GM12878 (cell line): ENCODE measurements at regions not wholly inside any gene's neighbourhood (a gene's known extent, or its start where the extent isn't known, plus 50 kb on each side); places are given as distances from the start of the nearest gene placed in this dataset.

ENCODE experiments used
- ATAC-seq: fragments of 200-7000 bp; cut with Tn5 transposase; 3 replicates; pipeline ENCODE4 v1.9.1; 2020; ENCODE audit warnings: mild to moderate bottlenecking, moderate library complexity
- BruUV-seq: library from RNA; stranded (reverse); fragments of 400-500 nt; replicated peaks from 2 replicates; lab custom pipeline; 2021; lab: Mats Ljungman, UMichigan
- CTCF ChIA-PET: fragments of 300-600 bp; sonication (Branson Sonifier 250); formaldehyde crosslinking; extraction: SDS; loops from one replicate; lab custom pipeline; 2021; ENCODE audit warnings: inconsistent platforms; lab: Yijun Ruan, JAX
- POLR2A ChIA-PET: fragments of 350-600 bp; formaldehyde crosslinking; extraction: SDS; loops from one replicate; lab custom pipeline; 2021; ENCODE audit warnings: inconsistent platforms; lab: Charles Lee
- RAD21 ChIA-PET: fragments of 300-600 bp; sonication (Branson Sonifier 250); formaldehyde crosslinking; loops from one replicate; lab custom pipeline; 2023; ENCODE audit warnings: antibody characterized with exemption; ENCODE audit not compliant: unreplicated experiment; lab: Charles Lee
- SMC1A ChIA-PET: fragments of 300-600 bp; sonication (Branson Sonifier 250); formaldehyde crosslinking; loops from one replicate; lab custom pipeline; 2023; ENCODE audit not compliant: unreplicated experiment, uncharacterized antibody; lab: Charles Lee
- DNase-seq: peaks from one replicate; pipeline ENCODE4 v3.0.0-alpha.2; 2011; ENCODE audit warnings: low read depth, low spot score
- FAIRE-seq: peaks from 3 replicates; lab custom pipeline; 2011; peaks lifted over from hg19 to GRCh38; lab: Jason Lieb, UNC
- H2AFZ ChIP-seq: 2 replicates; pipeline ENCODE4 v1.6.0; 2011; ENCODE audit warnings: low read depth, low read length, control low read depth; ENCODE audit not compliant: control insufficient read depth
- H3K27ac ChIP-seq: 2 replicates; pipeline ENCODE4 v1.5.1; 2011; ENCODE audit warnings: control low read depth; ENCODE audit not compliant: control insufficient read depth, insufficient read depth
- H3K27me3 ChIP-seq, 2 experiments: replicated peaks in 1 of 2; 2 replicates each; pipeline versions ENCODE4 v1.6.0 to v1.6.1; 2011; ENCODE audit warnings: low read length in 1 of 2; ENCODE audit not compliant: control insufficient read depth in 2 of 2, insufficient read depth in 2 of 2
- H3K36me3 ChIP-seq, 2 experiments: 2 replicates each; pipeline ENCODE4 v1.5.1; 2011; ENCODE audit warnings: low read length in 1 of 2; ENCODE audit not compliant: control insufficient read depth in 2 of 2, insufficient read depth in 2 of 2
- H3K4me1 ChIP-seq: 2 replicates; pipeline ENCODE4 v1.6.1; 2011; ENCODE audit warnings: mild to moderate bottlenecking, low read length, moderate library complexity, mixed read lengths; ENCODE audit not compliant: control insufficient read depth, insufficient read depth
- H3K4me2 ChIP-seq: 2 replicates; pipeline ENCODE4 v1.6.0; 2011; ENCODE audit warnings: control low read depth; ENCODE audit not compliant: control insufficient read depth, insufficient read depth
- H3K4me3 ChIP-seq: fragments of 200-600 bp; sonication (generic); 2 replicates; pipeline ENCODE4 v1.5.1; 2016
- H3K79me2 ChIP-seq: 2 replicates; pipeline ENCODE4 v1.6.0; 2011; ENCODE audit warnings: low read length; ENCODE audit not compliant: control insufficient read depth, insufficient read depth
- H3K9ac ChIP-seq: 2 replicates; pipeline ENCODE4 v1.8.0; 2011; ENCODE audit warnings: low read length, control low read depth, mixed read lengths; ENCODE audit not compliant: control insufficient read depth, insufficient read depth
- H3K9me3 ChIP-seq: replicated peaks from 3 replicates; pipeline ENCODE4 v1.5.1; 2011; ENCODE audit warnings: mild to moderate bottlenecking, low read length; ENCODE audit not compliant: control insufficient read depth, insufficient read depth
- H4K20me1 ChIP-seq: 2 replicates; pipeline ENCODE4 v1.6.0; 2011; ENCODE audit not compliant: control insufficient read depth, insufficient read depth
- BACH1 ChIP-seq: fragments of 450-650 bp; IDR thresholded peaks from 2 replicates; pipeline ENCODE4 v1.6.1; 2017; ENCODE audit warnings: mild to moderate bottlenecking, borderline replicate concordance
- BMI1 ChIP-seq: fragments of 450-650 bp; IDR thresholded peaks from 2 replicates; pipeline ENCODE4 v1.6.1; 2016; ENCODE audit warnings: mild to moderate bottlenecking, moderate library complexity, borderline replicate concordance
- EGR1 ChIP-seq, 2 experiments: IDR thresholded peaks; 1 replicate in 1 of 2; 2 replicates in 1 of 2; pipeline ENCODE4 v1.6.1; 2011 to 2012; ENCODE audit warnings: low read depth in 2 of 2, low read length in 2 of 2, borderline replicate concordance in 1 of 2, mild to moderate bottlenecking in 1 of 2, moderate library complexity in 1 of 2
- JUNB ChIP-seq: IDR thresholded peaks from 2 replicates; pipeline ENCODE4 v1.6.1; 2016; ENCODE audit warnings: antibody characterized with exemption, mild to moderate bottlenecking
- MTA2 ChIP-seq: fragments of 450-650 bp; IDR thresholded peaks from 2 replicates; pipeline ENCODE4 v1.6.1; 2016; ENCODE audit warnings: low read depth, mild to moderate bottlenecking, moderate library complexity
- NFYB ChIP-seq: IDR thresholded peaks from 2 replicates; pipeline ENCODE4 v1.6.1; 2011; ENCODE audit warnings: low read depth, mild to moderate bottlenecking, low read length, improper control_type of control experiment, moderate library complexity; ENCODE audit not compliant: insufficient read depth
- POU2F2 ChIP-seq: IDR thresholded peaks from 3 replicates; pipeline ENCODE4 v1.6.1; 2011; ENCODE audit warnings: low read depth, mild to moderate bottlenecking, low read length, borderline replicate concordance
- SIX5 ChIP-seq: IDR thresholded peaks from 2 replicates; pipeline ENCODE4 v1.6.1; 2011; ENCODE audit warnings: mild to moderate bottlenecking, low read depth, low read length, moderate library complexity; ENCODE audit not compliant: severe bottlenecking
- SPI1 ChIP-seq: IDR thresholded peaks from 2 replicates; pipeline ENCODE4 v1.6.1; 2011; ENCODE audit warnings: low read depth, mild to moderate bottlenecking, low read length, moderate library complexity, borderline replicate concordance; ENCODE audit not compliant: insufficient read depth
- STAT1 ChIP-seq: fragments of 450-650 bp; conservative IDR thresholded peaks from 2 replicates; pipeline ENCODE4 v1.6.1; 2014; ENCODE audit warnings: antibody characterized with exemption, mild to moderate bottlenecking
- TBL1XR1 ChIP-seq: IDR thresholded peaks from 2 replicates; pipeline ENCODE4 v1.6.1; 2012; ENCODE audit warnings: low read depth, low read length, improper control_type of control experiment
- ZSCAN29 ChIP-seq: fragments of 450-650 bp; IDR thresholded peaks from 2 replicates; pipeline ENCODE4 v1.6.1; 2017; ENCODE audit warnings: mild to moderate bottlenecking, moderate library complexity
- WGBS: methylation state at CpG from one replicate; pipeline ENCODE4 v1.1.6; 2016; ENCODE audit warnings: low lambda C conversion rate; ENCODE audit not compliant: insufficient replicate concordance, insufficient coverage; ENCODE audit errors: missing lambda C conversion rate; 5-methylcytosine and 5-hydroxymethylcytosine counted together
- in situ Hi-C: fragments of 300-500 bp; cut with MboI; formaldehyde crosslinking; loops from 9 replicates; pipeline ENCODE4 v1.14.3; 2018; ENCODE audit warnings: mixed read lengths
- intact Hi-C: fragments of 100-400 bp; cut with micrococcal nuclease; formaldehyde crosslinking; loops from one replicate; pipeline ENCODE4 v1.14.2; 2022; ENCODE audit not compliant: unreplicated experiment
- TF ChIP-seq, protein P1 (sequence below): fragments of 450-650 bp; IDR thresholded peaks from 2 replicates; pipeline ENCODE4 v1.6.1; 2016; ENCODE audit warnings: mild to moderate bottlenecking, moderate library complexity, borderline replicate concordance

DNA sequence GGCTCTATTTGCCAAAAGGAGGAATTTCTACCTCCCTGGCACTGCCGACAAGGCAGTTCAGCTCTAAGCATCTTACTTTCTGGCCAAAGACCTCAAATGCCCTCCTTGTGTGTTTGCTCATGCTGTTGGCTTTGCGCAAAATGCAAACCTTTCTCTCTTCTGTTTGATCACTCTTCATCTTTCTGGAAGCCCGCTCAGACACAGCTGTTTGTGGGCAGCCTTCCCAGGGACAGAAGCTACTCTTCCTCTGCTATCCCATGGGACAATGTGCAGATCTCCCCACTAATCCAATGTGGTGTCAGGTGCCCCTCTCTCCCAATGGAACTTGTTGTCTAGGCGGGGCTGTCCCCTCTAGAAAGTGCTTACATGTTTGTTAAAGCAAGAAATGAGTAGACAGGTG is 278.7 kb downstream of the CCSER2 start:
- 48% methylated on average over 4 of the region's 4 CpGs for whole genome bisulfite sequencing
- Histone ChIP-seq H3K4me3 (no peak overlapping the region), H2AFZ (no peak overlapping the region), H3K9ac (no peak overlapping the region), H4K20me1 (no peaks in the 10 kb centered on the region), H3K27ac (no peak overlapping the region), H3K4me1 (no peaks in the 10 kb centered on the region), H3K27me3 (peaks cover 0 to 3% of the 10 kb centered on the region in 2 experiments; a peak in 1 of 4 replicates), H3K36me3 (no peaks in the 10 kb centered on the region), H3K4me2 (no peak overlapping the region), H3K79me2 (no peaks in the 10 kb centered on the region)
- SMC1A ChIA-PET, result interaction anchor here (1.6 kb wide), 1 partner anchor 67 kb away, joined by 3 read pairs; no protein-coding TSS in a partner anchor
- no peak; the same call in 2 of the 3 replicates for ATAC-seq
- RAD21 ChIA-PET, result interaction anchor here (0.8 kb wide), 1 partner anchor 67 kb away, joined by 4 read pairs; no protein-coding TSS in a partner anchor
- CTCF ChIA-PET, result interaction anchor here (0.9 kb wide), 1 partner anchor 67 kb away, joined by 8 read pairs; no protein-coding TSS in a partner anchor
- no peak for DNase-seq
- in situ Hi-C loops (no loop called here), intact Hi-C loops (no loop called here)
- no peak for FAIRE-seq
- POLR2A ChIA-PET, result no interaction called here
- no TSS peak for BruUV-seq
- TF ChIP-seq POU2F2 (no peak), JUNB (no peak), ZSCAN29 (no peak), BMI1 (no peak), EGR1 (IDR thresholded peaks at IDR 0.05; ENCODE audit: borderline replicate concordance in 1 of 2, low read depth in 2 of 2, low read length in 2 of 2) (no peak), NFYB (no peak), SIX5 (no peak), BACH1 (no peak), MTA2 (no peak), STAT1 (no peak), TBL1XR1 (no peak), SPI1 (no peak)
- TF ChIP-seq, protein P1, sequence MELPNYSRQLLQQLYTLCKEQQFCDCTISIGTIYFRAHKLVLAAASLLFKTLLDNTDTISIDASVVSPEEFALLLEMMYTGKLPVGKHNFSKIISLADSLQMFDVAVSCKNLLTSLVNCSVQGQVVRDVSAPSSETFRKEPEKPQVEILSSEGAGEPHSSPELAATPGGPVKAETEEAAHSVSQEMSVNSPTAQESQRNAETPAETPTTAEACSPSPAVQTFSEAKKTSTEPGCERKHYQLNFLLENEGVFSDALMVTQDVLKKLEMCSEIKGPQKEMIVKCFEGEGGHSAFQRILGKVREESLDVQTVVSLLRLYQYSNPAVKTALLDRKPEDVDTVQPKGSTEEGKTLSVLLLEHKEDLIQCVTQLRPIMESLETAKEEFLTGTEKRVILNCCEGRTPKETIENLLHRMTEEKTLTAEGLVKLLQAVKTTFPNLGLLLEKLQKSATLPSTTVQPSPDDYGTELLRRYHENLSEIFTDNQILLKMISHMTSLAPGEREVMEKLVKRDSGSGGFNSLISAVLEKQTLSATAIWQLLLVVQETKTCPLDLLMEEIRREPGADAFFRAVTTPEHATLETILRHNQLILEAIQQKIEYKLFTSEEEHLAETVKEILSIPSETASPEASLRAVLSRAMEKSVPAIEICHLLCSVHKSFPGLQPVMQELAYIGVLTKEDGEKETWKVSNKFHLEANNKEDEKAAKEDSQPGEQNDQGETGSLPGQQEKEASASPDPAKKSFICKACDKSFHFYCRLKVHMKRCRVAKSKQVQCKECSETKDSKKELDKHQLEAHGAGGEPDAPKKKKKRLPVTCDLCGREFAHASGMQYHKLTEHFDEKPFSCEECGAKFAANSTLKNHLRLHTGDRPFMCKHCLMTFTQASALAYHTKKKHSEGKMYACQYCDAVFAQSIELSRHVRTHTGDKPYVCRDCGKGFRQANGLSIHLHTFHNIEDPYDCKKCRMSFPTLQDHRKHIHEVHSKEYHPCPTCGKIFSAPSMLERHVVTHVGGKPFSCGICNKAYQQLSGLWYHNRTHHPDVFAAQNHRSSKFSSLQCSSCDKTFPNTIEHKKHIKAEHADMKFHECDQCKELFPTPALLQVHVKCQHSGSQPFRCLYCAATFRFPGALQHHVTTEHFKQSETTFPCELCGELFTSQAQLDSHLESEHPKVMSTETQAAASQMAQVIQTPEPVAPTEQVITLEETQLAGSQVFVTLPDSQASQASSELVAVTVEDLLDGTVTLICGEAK, result no peak
- TF ChIP-seq, all 136 proteins: peak for 0
- no peaks in the 10 kb centered on the region for H3K9me3 ChIP-seq
